HepG2 (cell line): ENCODE measurements at regions not wholly inside any gene's neighbourhood (a gene's known extent, or its start where the extent isn't known, plus 50 kb on each side); places are given as distances from the start of the nearest gene placed in this dataset.

ENCODE experiments used
- ATAC-seq: fragments of 200-7000 bp; cut with Tn5 transposase; 3 replicates; pipeline ENCODE4 v1.9.1; 2020; ENCODE audit warnings: mild to moderate bottlenecking, moderate library complexity
- BruUV-seq: library from RNA; stranded (reverse); fragments of 400-500 nt; replicated peaks from 2 replicates; lab custom pipeline; 2021; lab: Mats Ljungman, UMichigan
- CTCF ChIA-PET: fragments of 300-600 bp; formaldehyde crosslinking; extraction: SDS; loops from one replicate; lab custom pipeline; 2021; ENCODE audit warnings: low total read pairs, inconsistent platforms, low intra/inter-chr PET ratio; lab: Yijun Ruan, JAX
- POLR2A ChIA-PET: fragments of 350-600 bp; sonication (Branson Sonifier 250); formaldehyde crosslinking; loops from one replicate; lab custom pipeline; 2020; ENCODE audit warnings: antibody characterized with exemption, inconsistent platforms; lab: Yijun Ruan, JAX
- DNase-seq: peaks from one replicate; pipeline ENCODE4 v3.0.0-alpha.2; 2015; ENCODE audit warnings: low spot score
- FAIRE-seq: peaks from 3 replicates; lab custom pipeline; 2011; peaks lifted over from hg19 to GRCh38; lab: Jason Lieb, UNC
- H2AFZ ChIP-seq: one replicate; pipeline ENCODE4 v1.6.1; 2011; ENCODE audit warnings: low read length, inconsistent platforms
- H3K27ac ChIP-seq: fragments of 300-600 bp; 3 replicates; pipeline ENCODE4 v1.8.0; 2011; ENCODE audit warnings: mixed run types, mild to moderate bottlenecking, mixed read lengths, low read length, inconsistent platforms; ENCODE audit not compliant: insufficient read depth; ENCODE audit errors: extremely low read length
- H3K27me3 ChIP-seq, 2 experiments: fragments of 200-600 bp in 1 of 2; 2 replicates in 1 of 2; 3 replicates in 1 of 2; pipeline versions ENCODE4 v1.6.0 to v1.8.0; 2011; ENCODE audit warnings: low read length in 2 of 2, mild to moderate bottlenecking in 2 of 2, moderate library complexity in 2 of 2, inconsistent platforms in 1 of 2; ENCODE audit not compliant: insufficient read depth in 2 of 2, control insufficient read depth in 1 of 2
- H3K36me3 ChIP-seq, 2 experiments: fragments of 200-600 bp in 1 of 2; replicated peaks in 1 of 2; 2 replicates in 1 of 2; 3 replicates in 1 of 2; pipeline versions ENCODE4 v1.5.1 to v1.8.0; 2011; ENCODE audit warnings: low read length in 2 of 2, inconsistent platforms in 1 of 2; ENCODE audit not compliant: insufficient read depth in 2 of 2, control insufficient read depth in 1 of 2
- H3K4me1 ChIP-seq: 2 replicates; pipeline ENCODE4 v1.5.1; 2012; ENCODE audit warnings: low read length, inconsistent platforms; ENCODE audit not compliant: insufficient read depth
- H3K4me2 ChIP-seq: 2 replicates; pipeline ENCODE4 v1.6.0; 2011; ENCODE audit warnings: low read depth, low read length, inconsistent platforms
- H3K4me3 ChIP-seq, 3 experiments: fragments of 200-600 bp in 1 of 3; sonication (generic), shearing (Covaris generic) in 1 of 3; replicated peaks in 1 of 3; 2 replicates each; pipeline ENCODE4 v1.5.1; 2011 to 2016; ENCODE audit warnings: low read length in 3 of 3, inconsistent platforms in 2 of 3, low read depth in 2 of 3, mild to moderate bottlenecking in 2 of 3, control low read depth in 1 of 3, mixed read lengths in 1 of 3; ENCODE audit not compliant: insufficient read depth in 1 of 3
- H3K79me2 ChIP-seq: one replicate; pipeline ENCODE4 v1.6.1; 2011; ENCODE audit warnings: low read length, inconsistent platforms; ENCODE audit not compliant: insufficient read depth
- H3K9ac ChIP-seq: 2 replicates; pipeline ENCODE4 v1.6.0; 2011; ENCODE audit warnings: mild to moderate bottlenecking, low read depth, low read length, inconsistent platforms; ENCODE audit not compliant: insufficient read depth
- H3K9me3 ChIP-seq: 2 replicates; pipeline ENCODE4 v1.5.1; 2012; ENCODE audit warnings: mild to moderate bottlenecking, low read length
- H4K20me1 ChIP-seq: 2 replicates; pipeline ENCODE4 v1.6.0; 2011; ENCODE audit warnings: inconsistent platforms, mild to moderate bottlenecking, low read length, moderate library complexity; ENCODE audit not compliant: insufficient read depth
- FLYWCH1 ChIP-seq: sonication (generic); formaldehyde crosslinking; IDR thresholded peaks from 2 replicates; pipeline ENCODE4 v1.8.1; 2023; ENCODE audit warnings: mild to moderate bottlenecking, missing genetic modification reagents
- FOXP1 ChIP-seq, 2 experiments: fragments of 450-650 bp in 1 of 2; IDR thresholded peaks; 2 replicates each; pipeline ENCODE4 v1.6.1; 2017 to 2018; ENCODE audit warnings: antibody characterized with exemption in 1 of 2
- HNF4G ChIP-seq, 2 experiments: sonication (generic) in 1 of 2; formaldehyde crosslinking in 1 of 2; IDR thresholded peaks; 2 replicates each; pipeline versions ENCODE4 v1.4.0 to v1.6.1; 2011 to 2020; ENCODE audit warnings: borderline replicate concordance in 2 of 2, low read depth in 2 of 2, mild to moderate bottlenecking in 2 of 2, low read length in 1 of 2, missing genetic modification reagents in 1 of 2, moderate library complexity in 1 of 2
- SRSF4 ChIP-seq: fragments of 200-400 bp; formaldehyde crosslinking; IDR thresholded peaks from one replicate; pipeline ENCODE4 v1.6.1; 2018; ENCODE audit warnings: mild to moderate bottlenecking, low read depth, low read length, moderate library complexity; ENCODE audit not compliant: poor library complexity, severe bottlenecking
- ZNF234 ChIP-seq: sonication (generic); formaldehyde crosslinking; conservative IDR thresholded peaks from 2 replicates; pipeline ENCODE4 v1.5.1; 2020; ENCODE audit warnings: mild to moderate bottlenecking, missing genetic modification reagents
- ZNF333 ChIP-seq: sonication (generic); formaldehyde crosslinking; IDR thresholded peaks from 2 replicates; pipeline ENCODE4 v1.4.0; 2020; ENCODE audit warnings: mild to moderate bottlenecking, missing genetic modification reagents, borderline replicate concordance
- WGBS: methylation state at CpG from one replicate; pipeline ENCODE4 v1.1.6; 2017; ENCODE audit warnings: low lambda C conversion rate; 5-methylcytosine and 5-hydroxymethylcytosine counted together
- in situ Hi-C: cut with HindIII; loops from 2 replicates; pipeline ENCODE4 v1.10.0; 2017; ENCODE audit warnings: low pct_unique_long_range_greater_than_20kb; ENCODE audit not compliant: extremely low pct_ligation_motif_present
- intact Hi-C: fragments of 100-400 bp; cut with micrococcal nuclease; formaldehyde crosslinking; loops from one replicate; pipeline ENCODE4 v1.10.0; 2022; ENCODE audit not compliant: unreplicated experiment
- TF ChIP-seq, protein P1 (sequence below): sonication (generic); formaldehyde crosslinking; IDR thresholded peaks from 2 replicates; pipeline ENCODE4 v1.4.0; 2020; ENCODE audit warnings: missing genetic modification reagents
- TF ChIP-seq, protein P2 (sequence below): IDR thresholded peaks from 2 replicates; pipeline ENCODE4 v1.6.1; 2012; ENCODE audit warnings: inconsistent platforms

DNA sequence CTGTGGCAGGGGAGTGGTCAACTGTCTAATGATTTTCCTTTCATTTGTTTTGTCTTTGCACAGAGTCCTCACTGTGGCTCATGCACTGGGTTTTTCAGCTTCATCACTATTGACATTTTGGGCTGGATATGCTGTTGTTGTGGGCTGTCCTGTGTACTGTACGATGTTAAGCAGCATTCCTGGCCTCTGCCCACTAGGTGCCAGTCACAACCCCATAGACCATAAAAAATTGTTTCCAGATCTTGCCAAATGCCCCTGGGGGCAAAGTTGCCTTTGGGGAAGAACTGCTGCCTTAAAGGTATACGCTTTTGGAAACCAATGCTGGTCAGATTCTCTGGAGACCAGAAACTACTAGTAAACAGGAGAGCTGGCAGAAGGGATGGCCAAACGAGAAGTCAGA lies 310.4 kb downstream of the SPRY2 start:
- Histone ChIP-seq H3K79me2 (no peaks in the 10 kb centered on the region), H3K27ac (no peak overlapping the region), H3K4me1 (no peaks in the 10 kb centered on the region), H2AFZ (no peak overlapping the region), H3K36me3 (no peaks in the 10 kb centered on the region), H3K9ac (no peak overlapping the region), H3K4me2 (no peak overlapping the region), H4K20me1 (no peaks in the 10 kb centered on the region), H3K4me3 (no peak overlapping the region), H3K9me3 (no peaks in the 10 kb centered on the region), H3K27me3 (no peaks in the 10 kb centered on the region)
- FAIRE-seq: no peak
- CTCF ChIA-PET: no interaction called here
- no peak for DNase-seq
- in situ Hi-C loops: no loop called here
- POLR2A ChIA-PET: no interaction called here
- intact Hi-C loops: no loop called here
- no TSS peak for BruUV-seq
- TF ChIP-seq HNF4G (IDR thresholded peaks at IDR 0.05; ENCODE audit: borderline replicate concordance, low read depth, low read length) (no peak), HNF4G (CRISPR knock-in tag; IDR thresholded peaks at IDR 0.05; ENCODE audit: borderline replicate concordance, low read depth) (no peak), FOXP1 (IDR thresholded peaks at IDR 0.05) (no peak), FOXP1 (CRISPR knock-in tag; IDR thresholded peaks at IDR 0.05) (no peak), SRSF4 (no peak), ZNF234 (CRISPR knock-in tag) (no peak), ZNF333 (CRISPR knock-in tag) (no peak), FLYWCH1 (CRISPR knock-in tag) (no peak)
- TF ChIP-seq, protein P1, sequence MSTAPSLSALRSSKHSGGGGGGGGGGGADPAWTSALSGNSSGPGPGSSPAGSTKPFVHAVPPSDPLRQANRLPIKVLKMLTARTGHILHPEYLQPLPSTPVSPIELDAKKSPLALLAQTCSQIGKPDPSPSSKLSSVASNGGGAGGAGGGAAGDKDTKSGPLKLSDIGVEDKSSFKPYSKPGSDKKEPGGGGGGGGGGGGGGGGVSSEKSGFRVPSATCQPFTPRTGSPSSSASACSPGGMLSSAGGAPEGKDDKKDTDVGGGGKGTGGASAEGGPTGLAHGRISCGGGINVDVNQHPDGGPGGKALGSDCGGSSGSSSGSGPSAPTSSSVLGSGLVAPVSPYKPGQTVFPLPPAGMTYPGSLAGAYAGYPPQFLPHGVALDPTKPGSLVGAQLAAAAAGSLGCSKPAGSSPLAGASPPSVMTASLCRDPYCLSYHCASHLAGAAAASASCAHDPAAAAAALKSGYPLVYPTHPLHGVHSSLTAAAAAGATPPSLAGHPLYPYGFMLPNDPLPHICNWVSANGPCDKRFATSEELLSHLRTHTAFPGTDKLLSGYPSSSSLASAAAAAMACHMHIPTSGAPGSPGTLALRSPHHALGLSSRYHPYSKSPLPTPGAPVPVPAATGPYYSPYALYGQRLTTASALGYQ: no peak
- TF ChIP-seq, protein P2, sequence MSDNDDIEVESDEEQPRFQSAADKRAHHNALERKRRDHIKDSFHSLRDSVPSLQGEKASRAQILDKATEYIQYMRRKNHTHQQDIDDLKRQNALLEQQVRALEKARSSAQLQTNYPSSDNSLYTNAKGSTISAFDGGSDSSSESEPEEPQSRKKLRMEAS: no peak
- no peak for ATAC-seq
- WGBS: 0% methylated on average over 3 of the region's 3 CpGs
